HepG2 (cell line): ENCODE measurements at regions not wholly inside any gene's neighbourhood (a gene's known extent, or its start where the extent isn't known, plus 50 kb on each side); places are given as distances from the start of the nearest gene placed in this dataset.

Experiments used
- ATAC-seq: fragments of 200-7000 bp; cut with Tn5 transposase; 3 replicates; pipeline ENCODE4 v1.9.1; 2020; ENCODE audit warnings: mild to moderate bottlenecking, moderate library complexity
- BruUV-seq: library from RNA; stranded (reverse); fragments of 400-500 nt; replicated peaks from 2 replicates; lab custom pipeline; 2021; lab: Mats Ljungman, UMichigan
- CTCF ChIA-PET: fragments of 300-600 bp; formaldehyde crosslinking; extraction: SDS; loops from one replicate; lab custom pipeline; 2021; ENCODE audit warnings: low total read pairs, inconsistent platforms, low intra/inter-chr PET ratio; lab: Yijun Ruan, JAX
- POLR2A ChIA-PET: fragments of 350-600 bp; sonication (Branson Sonifier 250); formaldehyde crosslinking; loops from one replicate; lab custom pipeline; 2020; ENCODE audit warnings: antibody characterized with exemption, inconsistent platforms; lab: Yijun Ruan, JAX
- DNase-seq: peaks from one replicate; pipeline ENCODE4 v3.0.0-alpha.2; 2015; ENCODE audit warnings: low spot score
- FAIRE-seq: peaks from 3 replicates; lab custom pipeline; 2011; peaks lifted over from hg19 to GRCh38; lab: Jason Lieb, UNC
- H2AFZ ChIP-seq: one replicate; pipeline ENCODE4 v1.6.1; 2011; ENCODE audit warnings: low read length, inconsistent platforms
- H3K27ac ChIP-seq: fragments of 300-600 bp; 3 replicates; pipeline ENCODE4 v1.8.0; 2011; ENCODE audit warnings: mixed run types, mild to moderate bottlenecking, mixed read lengths, low read length, inconsistent platforms; ENCODE audit not compliant: insufficient read depth; ENCODE audit errors: extremely low read length
- H3K27me3 ChIP-seq, 2 experiments: fragments of 200-600 bp in 1 of 2; 2 replicates in 1 of 2; 3 replicates in 1 of 2; pipeline versions ENCODE4 v1.6.0 to v1.8.0; 2011; ENCODE audit warnings: low read length in 2 of 2, mild to moderate bottlenecking in 2 of 2, moderate library complexity in 2 of 2, inconsistent platforms in 1 of 2; ENCODE audit not compliant: insufficient read depth in 2 of 2, control insufficient read depth in 1 of 2
- H3K36me3 ChIP-seq, 2 experiments: fragments of 200-600 bp in 1 of 2; replicated peaks in 1 of 2; 2 replicates in 1 of 2; 3 replicates in 1 of 2; pipeline versions ENCODE4 v1.5.1 to v1.8.0; 2011; ENCODE audit warnings: low read length in 2 of 2, inconsistent platforms in 1 of 2; ENCODE audit not compliant: insufficient read depth in 2 of 2, control insufficient read depth in 1 of 2
- H3K4me1 ChIP-seq: 2 replicates; pipeline ENCODE4 v1.5.1; 2012; ENCODE audit warnings: low read length, inconsistent platforms; ENCODE audit not compliant: insufficient read depth
- H3K4me2 ChIP-seq: 2 replicates; pipeline ENCODE4 v1.6.0; 2011; ENCODE audit warnings: low read depth, low read length, inconsistent platforms
- H3K4me3 ChIP-seq, 3 experiments: fragments of 200-600 bp in 1 of 3; sonication (generic), shearing (Covaris generic) in 1 of 3; replicated peaks in 1 of 3; 2 replicates each; pipeline ENCODE4 v1.5.1; 2011 to 2016; ENCODE audit warnings: low read length in 3 of 3, inconsistent platforms in 2 of 3, low read depth in 2 of 3, mild to moderate bottlenecking in 2 of 3, control low read depth in 1 of 3, mixed read lengths in 1 of 3; ENCODE audit not compliant: insufficient read depth in 1 of 3
- H3K79me2 ChIP-seq: one replicate; pipeline ENCODE4 v1.6.1; 2011; ENCODE audit warnings: low read length, inconsistent platforms; ENCODE audit not compliant: insufficient read depth
- H3K9ac ChIP-seq: 2 replicates; pipeline ENCODE4 v1.6.0; 2011; ENCODE audit warnings: mild to moderate bottlenecking, low read depth, low read length, inconsistent platforms; ENCODE audit not compliant: insufficient read depth
- H3K9me3 ChIP-seq: 2 replicates; pipeline ENCODE4 v1.5.1; 2012; ENCODE audit warnings: mild to moderate bottlenecking, low read length
- H4K20me1 ChIP-seq: 2 replicates; pipeline ENCODE4 v1.6.0; 2011; ENCODE audit warnings: inconsistent platforms, mild to moderate bottlenecking, low read length, moderate library complexity; ENCODE audit not compliant: insufficient read depth
- ATF2 ChIP-seq: sonication (generic); formaldehyde crosslinking; IDR thresholded peaks from 2 replicates; pipeline ENCODE4 v1.4.0; 2020; ENCODE audit warnings: missing genetic modification reagents
- HMGXB3 ChIP-seq: sonication (generic); formaldehyde crosslinking; IDR thresholded peaks from 2 replicates; pipeline ENCODE4 v1.4.0; 2020; ENCODE audit warnings: missing genetic modification reagents, borderline replicate concordance
- HOXA9 ChIP-seq: sonication (generic); formaldehyde crosslinking; IDR thresholded peaks from 2 replicates; pipeline ENCODE4 v1.8.1; 2022; ENCODE audit warnings: missing genetic modification reagents, mild to moderate bottlenecking, moderate library complexity, borderline replicate concordance
- NBN ChIP-seq: fragments of 450-650 bp; conservative IDR thresholded peaks from 2 replicates; pipeline ENCODE4 v1.6.1; 2017
- RARG ChIP-seq: sonication (generic); formaldehyde crosslinking; IDR thresholded peaks from 2 replicates; pipeline ENCODE4 v1.4.0; 2020; ENCODE audit warnings: low read depth, mild to moderate bottlenecking, missing genetic modification reagents
- SMAD1 ChIP-seq: sonication (generic); formaldehyde crosslinking; IDR thresholded peaks from 2 replicates; pipeline ENCODE4 v1.4.0; 2020; ENCODE audit warnings: missing genetic modification reagents, low read depth, mild to moderate bottlenecking, borderline replicate concordance
- TCF12 ChIP-seq, 2 experiments: fragments of 450-650 bp in 1 of 2; sonication (generic) in 1 of 2; formaldehyde crosslinking in 1 of 2; IDR thresholded peaks; 2 replicates each; pipeline versions ENCODE4 v1.6.1 to v1.8.0; 2017 to 2022; ENCODE audit warnings: antibody characterized with exemption in 1 of 2, mild to moderate bottlenecking in 1 of 2, missing genetic modification reagents in 1 of 2, moderate library complexity in 1 of 2
- ZBTB1 ChIP-seq: sonication (generic); formaldehyde crosslinking; IDR thresholded peaks from 2 replicates; pipeline ENCODE4 v1.4.0; 2020; ENCODE audit warnings: missing genetic modification reagents, borderline replicate concordance
- ZNF207 ChIP-seq: fragments of 450-650 bp; IDR thresholded peaks from 2 replicates; pipeline ENCODE4 v1.6.1; 2016; ENCODE audit warnings: antibody characterized with exemption, borderline replicate concordance
- ZSCAN9 ChIP-seq: IDR thresholded peaks from 2 replicates; pipeline ENCODE4 v1.6.1; 2016; ENCODE audit warnings: borderline replicate concordance
- WGBS: methylation state at CpG from one replicate; pipeline ENCODE4 v1.1.6; 2017; ENCODE audit warnings: low lambda C conversion rate; 5-methylcytosine and 5-hydroxymethylcytosine counted together
- in situ Hi-C: cut with HindIII; loops from 2 replicates; pipeline ENCODE4 v1.10.0; 2017; ENCODE audit warnings: low pct_unique_long_range_greater_than_20kb; ENCODE audit not compliant: extremely low pct_ligation_motif_present
- intact Hi-C: fragments of 100-400 bp; cut with micrococcal nuclease; formaldehyde crosslinking; loops from one replicate; pipeline ENCODE4 v1.10.0; 2022; ENCODE audit not compliant: unreplicated experiment

- Histone ChIP-seq H3K36me3 (no peaks in the 10 kb centered on the region), H3K4me1 (no peaks in the 10 kb centered on the region), H3K9ac (no peak overlapping the region), H3K9me3 (peaks cover 11% of the 10 kb centered on the region; the same call in 1 of the 2 replicates), H3K27me3 (peaks cover 0 to 8% of the 10 kb centered on the region in 2 experiments; a peak in 2 of 5 replicates), H3K4me2 (no peak overlapping the region), H2AFZ (no peak overlapping the region), H3K4me3 (no peak overlapping the region), H3K79me2 (no peaks in the 10 kb centered on the region), H3K27ac (no peak overlapping the region), H4K20me1 (no peaks in the 10 kb centered on the region)
- in situ Hi-C loops, result no loop called here
- WGBS, result 2% methylated on average over 2 of the region's 2 CpGs
- CTCF ChIA-PET, result no interaction called here
- TF ChIP-seq SMAD1 (CRISPR knock-in tag) (no peak), NBN (no peak), RARG (CRISPR knock-in tag) (no peak), TCF12 (IDR thresholded peaks at IDR 0.05) (no peak), TCF12 (CRISPR knock-in tag; IDR thresholded peaks at IDR 0.05) (no peak), ATF2 (CRISPR knock-in tag) (no peak)
- DNase-seq, result no peak
- FAIRE-seq, result no peak
- intact Hi-C loops, result no loop called here
- ATAC-seq, result no peak
- POLR2A ChIA-PET, result no interaction called here
- BruUV-seq, result no TSS peak
Measured at GRCh38 chr2:224190936-224191270, 151.8 kb upstream of the SERPINE2 start.

- Histone ChIP-seq H3K79me2 (no peaks in the 10 kb centered on the region), H2AFZ (no peak overlapping the region), H3K4me2 (no peak overlapping the region), H4K20me1 (no peaks in the 10 kb centered on the region), H3K4me3 (no peak overlapping the region), H3K27ac (no peak overlapping the region), H3K27me3 (peaks cover 0 to 8% of the 10 kb centered on the region in 2 experiments; a peak in 2 of 5 replicates), H3K4me1 (peaks cover 3% of the 10 kb centered on the region; the same call in 1 of the 2 replicates), H3K9ac (no peak overlapping the region), H3K9me3 (peaks cover 11% of the 10 kb centered on the region; the same call in 1 of the 2 replicates), H3K36me3 (no peaks in the 10 kb centered on the region)
- BruUV-seq, result no TSS peak
- POLR2A ChIA-PET, result no interaction called here
- TF ChIP-seq HOXA9 (CRISPR knock-in tag) (no peak), ZBTB1 (CRISPR knock-in tag) (no peak), ZNF207 (no peak), HMGXB3 (CRISPR knock-in tag) (no peak), ZSCAN9 (CRISPR knock-in tag) (no peak)
- CTCF ChIA-PET, result no interaction called here
- 2% methylated on average over 2 of the region's 2 CpGs for WGBS
- DNase-seq (no peak), ATAC-seq (no peak), FAIRE-seq (no peak)
- intact Hi-C loops, result no loop called here
- in situ Hi-C loops, result no loop called here
Measured at GRCh38 chr2:224190234-224190935, 151.3 kb upstream of the SERPINE2 start.
